ENCODE measurements at regions not wholly inside any gene's neighbourhood (a gene's known extent, or its start where the extent isn't known, plus 50 kb on each side); places are given as distances from the start of the nearest gene placed in this dataset.

DNA sequence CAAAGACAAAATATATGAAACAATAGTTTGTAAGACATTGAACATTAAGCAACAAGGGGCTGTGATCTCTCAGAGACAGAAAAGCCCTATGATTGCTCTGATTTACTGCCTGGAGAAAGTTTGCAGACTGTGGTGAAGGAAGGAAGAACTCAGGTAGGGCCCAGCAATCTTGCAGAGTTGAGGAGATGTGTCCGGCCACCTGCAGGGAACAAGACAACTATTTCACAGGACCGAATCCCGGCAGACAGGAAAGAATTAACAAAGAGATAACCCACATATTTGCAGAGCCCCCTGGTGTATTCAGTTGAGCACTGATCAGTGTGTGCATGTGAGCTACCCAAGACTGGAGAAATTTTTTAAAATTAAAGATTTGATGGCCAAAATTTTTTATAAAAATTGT, 58.3 kb upstream of the FMN2 start:
- Histone ChIP-seq H3K4me3 (ENCODE audit: low read depth in 2 of 2, low read length in 2 of 2) (no peak overlapping the region), H3K9me3 (ENCODE audit: control insufficient read depth, insufficient read depth, low read depth, low read length) (no peaks in the 10 kb centered on the region), H3K36me3 (ENCODE audit: control insufficient read depth, insufficient read depth, low read length) (no peaks in the 10 kb centered on the region), H3K4me1 (ENCODE audit: control insufficient read depth, insufficient read depth, low read length) (no peaks in the 10 kb centered on the region), H3K27ac (ENCODE audit: low read length) (no peak overlapping the region), H3K27me3 (ENCODE audit: control insufficient read depth, insufficient read depth, low read length) (no peaks in the 10 kb centered on the region)
- intact Hi-C loops (cut with micrococcal nuclease; ENCODE audit: unreplicated experiment) (no loop called here), in situ Hi-C loops (cut with HindIII; ENCODE audit: low pct_unique_long_range_greater_than_20kb, low sequenced_read_pairs) (no loop called here)
- TF ChIP-seq SIN3A (IDR thresholded peaks at IDR 0.05; ENCODE audit: borderline replicate concordance, insufficient read depth, low read depth, low read length), result no peak
- no peak for TF ChIP-seq CTCF (IDR thresholded peaks at IDR 0.05)
- TF ChIP-seq POLR2AphosphoS5 (IDR thresholded peaks at IDR 0.05; ENCODE audit: low read depth, low read length), result no peak
- TF ChIP-seq, protein P1, sequence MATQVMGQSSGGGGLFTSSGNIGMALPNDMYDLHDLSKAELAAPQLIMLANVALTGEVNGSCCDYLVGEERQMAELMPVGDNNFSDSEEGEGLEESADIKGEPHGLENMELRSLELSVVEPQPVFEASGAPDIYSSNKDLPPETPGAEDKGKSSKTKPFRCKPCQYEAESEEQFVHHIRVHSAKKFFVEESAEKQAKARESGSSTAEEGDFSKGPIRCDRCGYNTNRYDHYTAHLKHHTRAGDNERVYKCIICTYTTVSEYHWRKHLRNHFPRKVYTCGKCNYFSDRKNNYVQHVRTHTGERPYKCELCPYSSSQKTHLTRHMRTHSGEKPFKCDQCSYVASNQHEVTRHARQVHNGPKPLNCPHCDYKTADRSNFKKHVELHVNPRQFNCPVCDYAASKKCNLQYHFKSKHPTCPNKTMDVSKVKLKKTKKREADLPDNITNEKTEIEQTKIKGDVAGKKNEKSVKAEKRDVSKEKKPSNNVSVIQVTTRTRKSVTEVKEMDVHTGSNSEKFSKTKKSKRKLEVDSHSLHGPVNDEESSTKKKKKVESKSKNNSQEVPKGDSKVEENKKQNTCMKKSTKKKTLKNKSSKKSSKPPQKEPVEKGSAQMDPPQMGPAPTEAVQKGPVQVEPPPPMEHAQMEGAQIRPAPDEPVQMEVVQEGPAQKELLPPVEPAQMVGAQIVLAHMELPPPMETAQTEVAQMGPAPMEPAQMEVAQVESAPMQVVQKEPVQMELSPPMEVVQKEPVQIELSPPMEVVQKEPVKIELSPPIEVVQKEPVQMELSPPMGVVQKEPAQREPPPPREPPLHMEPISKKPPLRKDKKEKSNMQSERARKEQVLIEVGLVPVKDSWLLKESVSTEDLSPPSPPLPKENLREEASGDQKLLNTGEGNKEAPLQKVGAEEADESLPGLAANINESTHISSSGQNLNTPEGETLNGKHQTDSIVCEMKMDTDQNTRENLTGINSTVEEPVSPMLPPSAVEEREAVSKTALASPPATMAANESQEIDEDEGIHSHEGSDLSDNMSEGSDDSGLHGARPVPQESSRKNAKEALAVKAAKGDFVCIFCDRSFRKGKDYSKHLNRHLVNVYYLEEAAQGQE (IDR thresholded peaks at IDR 0.05; ENCODE audit: insufficient read depth in 1 of 2, low read depth in 2 of 2, low read length in 1 of 2), result no peak
- TF ChIP-seq TCF7L2 (IDR thresholded peaks at IDR 0.05; ENCODE audit: low read depth, low read length), result no peak
- no TSS peak for BruUV-seq (replicated peaks)
- ChIA-PET CTCF (no interaction called here), POLR2A (no interaction called here)
- ATAC-seq (no peak), DNase-seq (ENCODE audit: low read depth, low spot score) (no peak)

DNA sequence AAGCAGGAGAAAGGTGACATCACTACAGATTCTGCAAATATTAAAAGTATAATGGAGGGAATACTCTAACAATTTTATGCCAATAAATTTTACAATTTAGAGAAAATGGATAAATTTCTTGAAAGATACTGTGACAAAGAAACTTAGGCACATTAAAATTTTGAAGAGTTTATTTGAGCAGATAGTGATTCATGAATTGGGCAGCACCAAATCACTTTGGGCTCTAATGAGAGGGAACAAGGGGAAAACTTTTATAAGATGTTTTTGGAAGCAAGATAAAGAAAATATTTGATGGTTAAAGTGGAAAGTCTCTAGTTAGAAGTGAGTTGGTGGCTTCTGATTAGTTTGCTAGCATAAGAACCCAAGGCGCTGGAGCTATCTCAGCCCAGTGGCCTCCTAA, 55.2 kb upstream of the FMN2 start:
- ChIA-PET CTCF (no interaction called here), POLR2A (no interaction called here)
- no peak overlapping the region for H3K27ac ChIP-seq (ENCODE audit: low read length)
- intact Hi-C loops (cut with micrococcal nuclease; ENCODE audit: unreplicated experiment), result no loop called here
- TF ChIP-seq POLR2AphosphoS5 (IDR thresholded peaks at IDR 0.05; ENCODE audit: low read depth, low read length) (no peak), TCF7L2 (IDR thresholded peaks at IDR 0.05; ENCODE audit: low read depth, low read length) (no peak), SIN3A (IDR thresholded peaks at IDR 0.05; ENCODE audit: borderline replicate concordance, insufficient read depth, low read depth, low read length) (no peak), CTCF (IDR thresholded peaks at IDR 0.05) (no peak)
- TF ChIP-seq, protein P1 (IDR thresholded peaks at IDR 0.05; ENCODE audit: insufficient read depth in 1 of 2, low read depth in 2 of 2, low read length in 1 of 2), result no peak
- no peaks in the 10 kb centered on the region for H3K36me3 ChIP-seq (ENCODE audit: control insufficient read depth, insufficient read depth, low read length)
- H3K9me3 ChIP-seq (ENCODE audit: control insufficient read depth, insufficient read depth, low read depth, low read length), result no peaks in the 10 kb centered on the region
- H3K4me1 ChIP-seq (ENCODE audit: control insufficient read depth, insufficient read depth, low read length), result no peaks in the 10 kb centered on the region
- DNase-seq (ENCODE audit: low read depth, low spot score) (no peak), ATAC-seq (no peak)
- in situ Hi-C loops (cut with HindIII; ENCODE audit: low pct_unique_long_range_greater_than_20kb, low sequenced_read_pairs), result no loop called here
- H3K4me3 ChIP-seq (ENCODE audit: low read depth in 2 of 2, low read length in 2 of 2), result no peak overlapping the region
- no TSS peak for BruUV-seq (replicated peaks)
- H3K27me3 ChIP-seq (ENCODE audit: control insufficient read depth, insufficient read depth, low read length), result no peaks in the 10 kb centered on the region
